ENCODE measurements at regions not wholly inside any gene's neighbourhood (a gene's known extent, or its start where the extent isn't known, plus 50 kb on each side); places are given as distances from the start of the nearest gene placed in this dataset.
A peak's percentile ranks its signal among the peaks of the same experiment; 100 is the strongest.
"Not testable (repeated sequence)": the region's sequence is repeated elsewhere in the genome, so short reads cannot be mapped to it uniquely, and the experiment has no call there.

- no peak for DNase-seq
Observed at GRCh38 chr6:150299873-150300485, 68.8 kb upstream of the IYD start.

GRCh38 chr6:150301846-150302519 lies 66.8 kb upstream of the IYD start:
- DNase-seq, result no peak

GRCh38 chr6:150302520-150303176 lies 66.2 kb upstream of the IYD start:
- no peak for DNase-seq

GRCh38 chr6:150303256-150303655 lies 65.6 kb upstream of the IYD start:
- DNase-seq, result no peak

GRCh38 chr6:150304429-150304828 lies 64.4 kb upstream of the IYD start:
- DNase-seq, result no peak

GRCh38 chr6:150306290-150306689 lies 62.5 kb upstream of the IYD start:
- no peak for DNase-seq

GRCh38 chr6:150307520-150307919 lies 61.3 kb upstream of the IYD start:
- no peak for DNase-seq

- no peak for DNase-seq
Observed at GRCh38 chr6:150308812-150309645, 59.8 kb upstream of the IYD start.

GRCh38 chr6:150310539-150310938 lies 58.3 kb upstream of the IYD start:
- no peak for DNase-seq

GRCh38 chr6:150311149-150311944 lies 57.5 kb upstream of the IYD start:
- DNase-seq, result not testable (repeated sequence)

- no peak for DNase-seq
Observed at GRCh38 chr6:150312395-150312794, 56.4 kb upstream of the IYD start.

GRCh38 chr6:150312844-150313584 lies 55.8 kb upstream of the IYD start:
- no peak for DNase-seq

GRCh38 chr6:150313781-150314180 lies 55.0 kb upstream of the IYD start:
- peak; percentile 10 for DNase-seq

- DNase-seq, result peak; percentile 38
Observed at GRCh38 chr6:150314230-150315188, 54.3 kb upstream of the IYD start.

- no peak for DNase-seq
Observed at GRCh38 chr6:150315626-150316025, 53.2 kb upstream of the IYD start.

- DNase-seq, result no peak
Observed at GRCh38 chr6:150316936-150317335, 51.9 kb upstream of the IYD start.
